SK-N-SH (cell line): ENCODE measurements at regions not wholly inside any gene's neighbourhood (a gene's known extent, or its start where the extent isn't known, plus 50 kb on each side); places are given as distances from the start of the nearest gene placed in this dataset.

Experiments used
- CTCF ChIA-PET: fragments of 300-600, 350-600 bp; formaldehyde crosslinking; extraction: SDS; loops from one replicate; lab custom pipeline; 2021; lab: Yijun Ruan, JAX
- POLR2A ChIA-PET: fragments of 350-600 bp; sonication (Branson Sonifier 250); formaldehyde crosslinking; extraction: SDS; loops from one replicate; lab custom pipeline; 2020; ENCODE audit warnings: antibody characterized with exemption, inconsistent platforms; lab: Yijun Ruan, JAX
- DNase-seq: peaks from one replicate; pipeline ENCODE4 v3.0.0; 2012
- H2AFZ ChIP-seq: fragments of 200-600 bp; sonication (generic); 2 replicates; pipeline ENCODE4 v1.8.1; 2016; ENCODE audit warnings: antibody characterized with exemption, mild to moderate bottlenecking, low read depth
- H3F3A ChIP-seq: fragments of 200-600 bp; sonication (generic); replicated peaks from 2 replicates; pipeline ENCODE3; 2016; ENCODE audit warnings: antibody characterized with exemption, mild to moderate bottlenecking; ENCODE audit not compliant: insufficient read depth
- H3K27ac ChIP-seq, 2 experiments: fragments of 200-500 bp in 1 of 2; fragments of 200-600 bp in 1 of 2; sonication (Bioruptor generic) in 1 of 2; sonication (generic), shearing (Covaris generic) in 1 of 2; 2 replicates each; pipeline versions ENCODE4 v1.5.1 to v1.6.1; 2014 to 2016; ENCODE audit warnings: low read depth in 2 of 2, inconsistent platforms in 1 of 2, low read length in 1 of 2, mild to moderate bottlenecking in 1 of 2, mixed read lengths in 1 of 2
- H3K27me3 ChIP-seq: fragments of 200-600 bp; sonication (generic), shearing (Covaris generic); 2 replicates; pipeline ENCODE4 v1.6.1; 2016; ENCODE audit warnings: mixed run types; ENCODE audit not compliant: insufficient read depth
- H3K36me3 ChIP-seq, 2 experiments: fragments of 200-500 bp in 1 of 2; fragments of 200-600 bp in 1 of 2; sonication (Bioruptor generic) in 1 of 2; sonication (generic) in 1 of 2; replicated peaks in 1 of 2; 2 replicates each; pipeline versions ENCODE3 to v1.5.1; 2014 to 2016; ENCODE audit warnings: low read length in 1 of 2, mild to moderate bottlenecking in 1 of 2; ENCODE audit not compliant: insufficient read depth in 2 of 2, control insufficient read depth in 1 of 2
- H3K4me1 ChIP-seq, 2 experiments: fragments of 200-500 bp in 1 of 2; fragments of 200-600 bp in 1 of 2; sonication (Bioruptor generic) in 1 of 2; sonication (generic), shearing (Covaris generic) in 1 of 2; 2 replicates each; pipeline versions ENCODE4 v1.5.1 to v1.6.1; 2014 to 2016; ENCODE audit warnings: low read depth in 1 of 2, low read length in 1 of 2, mixed run types in 1 of 2; ENCODE audit not compliant: insufficient read depth in 2 of 2, control insufficient read depth in 1 of 2
- H3K4me2 ChIP-seq: fragments of 200-600 bp; sonication (generic), shearing (Covaris generic); 2 replicates; pipeline ENCODE4 v1.6.1; 2017; ENCODE audit warnings: mixed run types
- H3K4me3 ChIP-seq, 2 experiments: fragments of 200-500 bp in 1 of 2; fragments of 200-600 bp in 1 of 2; sonication (Bioruptor generic) in 1 of 2; sonication (generic), shearing (Covaris generic) in 1 of 2; 2 replicates each; pipeline versions ENCODE4 v1.5.1 to v1.8.1; 2014 to 2016; ENCODE audit warnings: low read depth in 2 of 2, inconsistent platforms in 1 of 2, low read length in 1 of 2, mild to moderate bottlenecking in 1 of 2, mixed read lengths in 1 of 2, moderate library complexity in 1 of 2
- H3K79me2 ChIP-seq: fragments of 200-600 bp; sonication (generic); 2 replicates; pipeline ENCODE4 v1.8.1; 2017; ENCODE audit warnings: mild to moderate bottlenecking; ENCODE audit not compliant: insufficient read depth
- H3K9ac ChIP-seq: fragments of 200-600 bp; sonication (generic); 2 replicates; pipeline ENCODE4 v1.6.1; 2017; ENCODE audit warnings: mixed run types
- H3K9me2 ChIP-seq: fragments of 200-600 bp; sonication (generic); 2 replicates; pipeline ENCODE4 v1.6.1; 2017; ENCODE audit warnings: mixed run types
- H3K9me3 ChIP-seq: fragments of 200-600 bp; sonication (generic); 2 replicates; pipeline ENCODE4 v1.6.1; 2017; ENCODE audit warnings: mixed run types, mild to moderate bottlenecking, moderate library complexity
- H4K20me1 ChIP-seq: fragments of 200-600 bp; sonication (generic); 2 replicates; pipeline ENCODE4 v1.6.1; 2017; ENCODE audit warnings: mild to moderate bottlenecking, mixed run types; ENCODE audit not compliant: insufficient read depth
- CHD2 ChIP-seq: fragments of 150-350 bp; IDR thresholded peaks from 2 replicates; pipeline ENCODE4 v1.6.1; 2018; ENCODE audit warnings: low read length; ENCODE audit not compliant: partially characterized antibody
- EP300 ChIP-seq, 2 experiments: IDR thresholded peaks; 2 replicates each; pipeline versions ENCODE4 v1.4.0 to v1.6.1; 2012; ENCODE audit warnings: borderline replicate concordance in 1 of 2, low read depth in 1 of 2, low read length in 1 of 2
- EZH2phosphoT487 ChIP-seq: fragments of 200-600 bp; sonication (generic); IDR thresholded peaks from 2 replicates; pipeline ENCODE4 v1.6.1; 2017; ENCODE audit warnings: low read depth, mixed run types, mild to moderate bottlenecking, antibody characterized with exemption, moderate library complexity, borderline replicate concordance
- FOXM1 ChIP-seq: IDR thresholded peaks from 2 replicates; pipeline ENCODE4 v1.4.0; 2012; ENCODE audit warnings: low read depth, mild to moderate bottlenecking
- GABPA ChIP-seq: IDR thresholded peaks from 2 replicates; pipeline ENCODE4 v1.4.0; 2012; ENCODE audit warnings: low read depth, mild to moderate bottlenecking
- GATA2 ChIP-seq: sonication (generic); formaldehyde crosslinking; IDR thresholded peaks from 2 replicates; pipeline ENCODE4 v1.5.0; 2020; ENCODE audit warnings: mild to moderate bottlenecking, missing genetic modification reagents
- IRF3 ChIP-seq: fragments of 150-350 bp; IDR thresholded peaks from 2 replicates; pipeline ENCODE4 v1.6.1; 2016; ENCODE audit warnings: mild to moderate bottlenecking, low read depth, low read length
- JUND ChIP-seq: IDR thresholded peaks from 2 replicates; pipeline ENCODE4 v1.4.0; 2012
- MEF2A ChIP-seq: IDR thresholded peaks from 2 replicates; pipeline ENCODE4 v1.4.0; 2012; ENCODE audit warnings: low read depth, borderline replicate concordance
- MXI1 ChIP-seq: IDR thresholded peaks from 2 replicates; pipeline ENCODE4 v1.6.1; 2012; ENCODE audit warnings: mild to moderate bottlenecking, low read depth, low read length, improper control_type of control experiment
- POLR2AphosphoS5 ChIP-seq: IDR thresholded peaks from 2 replicates; pipeline ENCODE4 v1.6.1; 2012; ENCODE audit warnings: low read depth, low read length
- RAD21 ChIP-seq: IDR thresholded peaks from 2 replicates; pipeline ENCODE4 v1.6.1; 2012; ENCODE audit warnings: mild to moderate bottlenecking, low read length
- RXRA ChIP-seq: IDR thresholded peaks from 2 replicates; pipeline ENCODE4 v1.4.0; 2012; ENCODE audit warnings: low read depth, mild to moderate bottlenecking, borderline replicate concordance
- SMC3 ChIP-seq: IDR thresholded peaks from 2 replicates; pipeline ENCODE4 v1.6.1; 2012; ENCODE audit warnings: low read depth, low read length, improper control_type of control experiment
- TCF12 ChIP-seq: IDR thresholded peaks from 2 replicates; pipeline ENCODE4 v1.4.0; 2012
- TEAD4 ChIP-seq: IDR thresholded peaks from 2 replicates; pipeline ENCODE4 v1.4.0; 2012; ENCODE audit warnings: mild to moderate bottlenecking, borderline replicate concordance; ENCODE audit not compliant: insufficient read depth
- WGBS: methylation state at CpG from one replicate; pipeline ENCODE4 v1.1.6; 2017; ENCODE audit warnings: low lambda C conversion rate; 5-methylcytosine and 5-hydroxymethylcytosine counted together
- TF ChIP-seq, protein P1 (sequence below): fragments of 150-350 bp; IDR thresholded peaks from 2 replicates; pipeline ENCODE4 v1.6.1; 2017; ENCODE audit warnings: antibody characterized with exemption, low read length, low read depth, borderline replicate concordance
- TF ChIP-seq, protein P2 (sequence below): fragments of 200-600 bp; sonication (generic); IDR thresholded peaks from 2 replicates; pipeline ENCODE4 v1.6.1; 2017; ENCODE audit warnings: antibody characterized with exemption, mild to moderate bottlenecking, moderate library complexity
- TF ChIP-seq, protein P3 (sequence below): IDR thresholded peaks from 2 replicates; pipeline ENCODE4; 2012

GRCh38 chr1:70874063-70874462 is 173.6 kb downstream of the PTGER3 start:
- no peaks in the 10 kb centered on the region for H3K9me2 ChIP-seq
- H3K4me2 ChIP-seq, result no peak overlapping the region
- no peak overlapping the region for H3K4me3 ChIP-seq
- no peaks in the 10 kb centered on the region for H3K36me3 ChIP-seq
- no peaks in the 10 kb centered on the region for H3K9me3 ChIP-seq
- no peak overlapping the region for H3K9ac ChIP-seq
- no peaks in the 10 kb centered on the region for H3K27me3 ChIP-seq
- no peak for DNase-seq
- H3K79me2 ChIP-seq, result no peaks in the 10 kb centered on the region
- 65% methylated on average over 2 of the region's 2 CpGs for WGBS
- CTCF ChIA-PET, result no interaction called here
- TF ChIP-seq EP300 (IDR thresholded peaks at IDR 0.05; ENCODE audit: borderline replicate concordance in 1 of 2, low read depth in 1 of 2, low read length in 1 of 2), result no peak
- TF ChIP-seq IRF3, result no peak
- TF ChIP-seq, all 33 proteins: peak for 0
- Histone ChIP-seq H3K27ac (no peak overlapping the region), H2AFZ (no peak overlapping the region), H4K20me1 (no peaks in the 10 kb centered on the region), H3K4me1 (peaks cover 0 to 4% of the 10 kb centered on the region in 2 experiments; a peak in 1 of 4 replicates), H3F3A (no peaks in the 10 kb centered on the region)
- POLR2A ChIA-PET, result no interaction called here

- Histone ChIP-seq H3K9ac (no peak overlapping the region), H4K20me1 (no peaks in the 10 kb centered on the region), H2AFZ (no peak overlapping the region), H3K4me2 (no peak overlapping the region), H3K9me3 (no peaks in the 10 kb centered on the region), H3K27me3 (no peaks in the 10 kb centered on the region), H3K27ac (no peak overlapping the region), H3K4me3 (no peak overlapping the region), H3K36me3 (no peaks in the 10 kb centered on the region), H3F3A (no peaks in the 10 kb centered on the region), H3K4me1 (peaks cover 0 to 4% of the 10 kb centered on the region in 2 experiments; a peak in 1 of 4 replicates), H3K9me2 (no peaks in the 10 kb centered on the region), H3K79me2 (no peaks in the 10 kb centered on the region)
- DNase-seq, result no peak
- POLR2A ChIA-PET, result no interaction called here
- CTCF ChIA-PET, result no interaction called here
- WGBS, result 73% methylated on average over 1 of the region's 1 CpG
- no peak for TF ChIP-seq TCF12
- TF ChIP-seq POLR2AphosphoS5, result no peak
- TF ChIP-seq JUND, result no peak
- TF ChIP-seq RAD21, result no peak
- TF ChIP-seq TEAD4, result no peak
- no peak for TF ChIP-seq SMC3
- TF ChIP-seq, protein P1, sequence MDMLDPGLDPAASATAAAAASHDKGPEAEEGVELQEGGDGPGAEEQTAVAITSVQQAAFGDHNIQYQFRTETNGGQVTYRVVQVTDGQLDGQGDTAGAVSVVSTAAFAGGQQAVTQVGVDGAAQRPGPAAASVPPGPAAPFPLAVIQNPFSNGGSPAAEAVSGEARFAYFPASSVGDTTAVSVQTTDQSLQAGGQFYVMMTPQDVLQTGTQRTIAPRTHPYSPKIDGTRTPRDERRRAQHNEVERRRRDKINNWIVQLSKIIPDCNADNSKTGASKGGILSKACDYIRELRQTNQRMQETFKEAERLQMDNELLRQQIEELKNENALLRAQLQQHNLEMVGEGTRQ, result no peak
- no peak for TF ChIP-seq MXI1
- TF ChIP-seq FOXM1, result no peak
- TF ChIP-seq GABPA, result no peak
- no peak for TF ChIP-seq EZH2phosphoT487
- TF ChIP-seq CHD2, result no peak
- TF ChIP-seq MEF2A, result no peak
- TF ChIP-seq, protein P2, sequence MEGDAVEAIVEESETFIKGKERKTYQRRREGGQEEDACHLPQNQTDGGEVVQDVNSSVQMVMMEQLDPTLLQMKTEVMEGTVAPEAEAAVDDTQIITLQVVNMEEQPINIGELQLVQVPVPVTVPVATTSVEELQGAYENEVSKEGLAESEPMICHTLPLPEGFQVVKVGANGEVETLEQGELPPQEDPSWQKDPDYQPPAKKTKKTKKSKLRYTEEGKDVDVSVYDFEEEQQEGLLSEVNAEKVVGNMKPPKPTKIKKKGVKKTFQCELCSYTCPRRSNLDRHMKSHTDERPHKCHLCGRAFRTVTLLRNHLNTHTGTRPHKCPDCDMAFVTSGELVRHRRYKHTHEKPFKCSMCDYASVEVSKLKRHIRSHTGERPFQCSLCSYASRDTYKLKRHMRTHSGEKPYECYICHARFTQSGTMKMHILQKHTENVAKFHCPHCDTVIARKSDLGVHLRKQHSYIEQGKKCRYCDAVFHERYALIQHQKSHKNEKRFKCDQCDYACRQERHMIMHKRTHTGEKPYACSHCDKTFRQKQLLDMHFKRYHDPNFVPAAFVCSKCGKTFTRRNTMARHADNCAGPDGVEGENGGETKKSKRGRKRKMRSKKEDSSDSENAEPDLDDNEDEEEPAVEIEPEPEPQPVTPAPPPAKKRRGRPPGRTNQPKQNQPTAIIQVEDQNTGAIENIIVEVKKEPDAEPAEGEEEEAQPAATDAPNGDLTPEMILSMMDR, result no peak
- no peak for TF ChIP-seq RXRA
- no peak for TF ChIP-seq GATA2 (CRISPR knock-in tag)
- TF ChIP-seq, protein P3, sequence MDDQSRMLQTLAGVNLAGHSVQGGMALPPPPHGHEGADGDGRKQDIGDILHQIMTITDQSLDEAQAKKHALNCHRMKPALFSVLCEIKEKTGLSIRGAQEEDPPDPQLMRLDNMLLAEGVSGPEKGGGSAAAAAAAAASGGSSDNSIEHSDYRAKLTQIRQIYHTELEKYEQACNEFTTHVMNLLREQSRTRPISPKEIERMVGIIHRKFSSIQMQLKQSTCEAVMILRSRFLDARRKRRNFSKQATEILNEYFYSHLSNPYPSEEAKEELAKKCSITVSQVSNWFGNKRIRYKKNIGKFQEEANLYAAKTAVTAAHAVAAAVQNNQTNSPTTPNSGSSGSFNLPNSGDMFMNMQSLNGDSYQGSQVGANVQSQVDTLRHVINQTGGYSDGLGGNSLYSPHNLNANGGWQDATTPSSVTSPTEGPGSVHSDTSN, result no peak
Measured at GRCh38 chr1:70874818-70875217, 172.8 kb downstream of the PTGER3 start.
